ENCODE measurements at regions not wholly inside any gene's neighbourhood (a gene's known extent, or its start where the extent isn't known, plus 50 kb on each side); places are given as distances from the start of the nearest gene placed in this dataset.

DNA sequence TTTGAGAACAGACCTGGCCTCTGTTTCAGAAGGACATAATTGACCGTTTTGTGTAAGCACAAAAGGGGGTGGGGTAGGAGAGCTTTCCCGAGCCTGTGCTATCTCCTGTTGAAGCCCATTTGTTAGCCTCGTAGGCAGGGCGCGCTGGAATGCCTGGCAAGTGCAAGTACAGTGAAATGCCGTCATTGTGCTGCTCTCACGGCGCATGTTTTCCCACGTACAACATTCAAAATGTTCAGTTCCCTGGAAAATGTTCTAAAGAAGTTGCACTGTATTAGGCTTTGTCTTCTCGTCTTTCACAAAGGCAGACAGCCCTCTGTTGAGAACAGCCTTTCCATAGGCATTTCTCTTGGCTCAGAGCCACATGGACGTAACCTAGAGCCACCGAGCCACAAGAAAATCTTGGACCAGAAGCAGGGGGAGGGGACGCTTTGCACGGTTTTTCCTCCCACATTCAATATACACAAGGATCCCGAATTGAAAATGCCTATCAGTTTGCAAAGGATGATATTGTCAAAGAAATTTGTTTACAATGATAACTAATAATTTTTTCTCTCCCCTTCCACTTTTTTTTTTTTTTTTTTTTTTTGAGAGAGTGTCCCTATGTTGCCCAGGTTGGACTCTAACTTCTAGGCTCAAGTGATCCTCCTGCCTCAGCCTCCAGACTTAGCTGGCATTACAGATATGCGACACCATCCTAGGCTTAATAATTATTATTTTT, 54.6 kb upstream of the RAPGEF2 start:
- no peak overlapping the region for H3K4me3 Mint-ChIP-seq
- H3K9me3 Mint-ChIP-seq, result peaks cover 0 to 5% (median 0%) of the 10 kb centered on the region in 8 donors
- intact Hi-C loops (cut with micrococcal nuclease), result no loop called here
- H3K27me3 Mint-ChIP-seq, result peaks cover 0 to 11% of the 10 kb centered on the region in 2 donors
- POLR2A ChIA-PET (ENCODE audit: partially characterized antibody), result no interaction called here
- Histone ChIP-seq H3K27me3 (ENCODE audit: insufficient read depth, low read length) (no peaks in the 10 kb centered on the region), H3K9me3 (ENCODE audit: control insufficient read depth in 1 of 2, low read length in 2 of 2) (no peaks in the 10 kb centered on the region), H3K4me1 (ENCODE audit: insufficient read depth, low read length) (no peaks in the 10 kb centered on the region), H3K4me3 (ENCODE audit: low read length in 2 of 2) (no peak overlapping the region), H3K36me3 (ENCODE audit: insufficient read depth, low read length) (no peaks in the 10 kb centered on the region), H3K27ac (ENCODE audit: low read depth, low read length) (no peak overlapping the region)
- H3K36me3 Mint-ChIP-seq, result no peaks in the 10 kb centered on the region
- no peak overlapping the region for H3K27ac Mint-ChIP-seq
- DNase-seq, result no peak
- CTCF ChIA-PET (ENCODE audit: partially characterized antibody), result no interaction called here
- peaks cover 3 to 6% (median 5%) of the 10 kb centered on the region in 4 donors for H3K4me1 Mint-ChIP-seq

DNA sequence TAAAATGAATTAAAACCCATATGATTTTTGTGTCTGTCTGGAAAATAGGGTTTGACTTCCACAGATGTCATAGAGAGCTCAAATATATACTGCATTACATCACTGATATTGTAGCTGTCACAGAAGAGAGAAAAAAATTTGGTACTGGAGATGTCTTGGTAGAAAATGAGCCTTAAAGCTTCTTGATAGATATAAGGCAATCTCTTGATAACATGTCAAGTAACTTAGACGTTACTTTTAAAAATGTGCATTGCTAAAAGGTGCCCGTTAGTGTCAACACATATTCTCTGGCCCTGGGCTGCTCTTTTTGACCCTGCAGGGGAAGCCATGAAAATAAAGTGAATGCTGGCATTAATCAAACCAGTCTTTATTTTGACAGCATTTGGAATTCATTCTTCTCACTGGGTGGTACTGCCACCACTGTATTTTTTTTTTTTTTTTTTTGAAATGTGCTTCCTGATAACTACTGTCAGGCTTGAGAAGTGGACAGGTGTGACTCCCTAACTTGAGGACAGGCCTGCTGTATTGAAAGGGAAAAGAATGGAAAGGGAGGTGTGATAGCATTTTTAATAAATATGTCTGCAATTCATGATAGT, 53.0 kb upstream of the RAPGEF2 start:
- peaks cover 3 to 6% (median 5%) of the 10 kb centered on the region in 4 donors for H3K4me1 Mint-ChIP-seq
- no peak for DNase-seq
- peaks cover 0 to 4% (median 0%) of the 10 kb centered on the region in 8 donors for H3K9me3 Mint-ChIP-seq
- peaks cover 1 to 18% of the 10 kb centered on the region in 2 donors for H3K27me3 Mint-ChIP-seq
- no peaks in the 10 kb centered on the region for H3K4me1 ChIP-seq (ENCODE audit: insufficient read depth, low read length)
- ChIA-PET POLR2A (ENCODE audit: partially characterized antibody) (no interaction called here), CTCF (ENCODE audit: partially characterized antibody) (no interaction called here)
- H3K4me3 Mint-ChIP-seq, result no peak overlapping the region
- H3K27me3 ChIP-seq (ENCODE audit: insufficient read depth, low read length), result no peaks in the 10 kb centered on the region
- no peaks in the 10 kb centered on the region for H3K9me3 ChIP-seq (ENCODE audit: control insufficient read depth in 1 of 2, low read length in 2 of 2)
- H3K27ac ChIP-seq (ENCODE audit: low read depth, low read length), result no peak overlapping the region
- H3K4me3 ChIP-seq (ENCODE audit: low read length in 2 of 2), result no peak overlapping the region
- H3K36me3 Mint-ChIP-seq, result no peaks in the 10 kb centered on the region
- H3K27ac Mint-ChIP-seq, result no peak overlapping the region
- H3K36me3 ChIP-seq (ENCODE audit: insufficient read depth, low read length), result no peaks in the 10 kb centered on the region
- intact Hi-C loops (cut with micrococcal nuclease), result no loop called here

DNA sequence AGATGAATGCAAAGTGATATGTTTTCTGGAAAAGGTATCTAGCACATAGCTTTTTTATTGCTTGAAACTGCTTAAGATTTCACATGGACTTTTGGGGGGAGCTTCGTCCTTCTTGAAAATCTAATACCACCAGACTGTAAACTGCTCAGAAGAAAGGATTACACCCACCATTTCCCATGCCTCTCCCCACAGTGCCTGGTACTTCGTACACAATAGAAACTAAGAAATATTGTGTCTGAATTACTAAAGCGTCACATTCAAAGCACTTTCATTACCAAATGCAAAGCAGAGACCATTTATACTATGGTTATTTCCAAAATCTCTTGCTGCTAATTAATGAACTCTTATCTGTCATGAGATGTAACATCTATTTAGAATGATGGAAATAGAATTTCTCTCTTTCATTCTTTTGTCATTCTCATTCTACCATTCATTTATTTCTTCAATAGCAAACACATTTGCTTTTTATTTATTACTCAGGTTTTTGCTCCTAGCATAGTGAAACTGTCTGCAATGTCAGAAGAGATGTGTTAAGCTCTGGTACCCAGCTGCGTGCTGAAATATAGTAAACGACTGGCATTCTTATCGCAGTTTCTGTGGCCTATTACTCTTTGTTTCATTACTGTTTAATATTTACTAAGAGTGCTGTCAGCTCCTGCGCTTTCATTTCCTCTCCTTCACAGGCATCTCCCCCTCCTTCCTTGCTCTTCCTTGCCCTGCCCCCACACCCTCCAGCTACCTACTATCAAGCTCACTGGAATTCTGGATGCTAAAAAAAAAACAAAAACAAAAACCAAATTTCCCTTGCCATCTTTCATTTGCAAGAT, 51.4 kb upstream of the RAPGEF2 start:
- ChIA-PET CTCF (ENCODE audit: partially characterized antibody) (no interaction called here), POLR2A (ENCODE audit: partially characterized antibody) (no interaction called here)

DNA sequence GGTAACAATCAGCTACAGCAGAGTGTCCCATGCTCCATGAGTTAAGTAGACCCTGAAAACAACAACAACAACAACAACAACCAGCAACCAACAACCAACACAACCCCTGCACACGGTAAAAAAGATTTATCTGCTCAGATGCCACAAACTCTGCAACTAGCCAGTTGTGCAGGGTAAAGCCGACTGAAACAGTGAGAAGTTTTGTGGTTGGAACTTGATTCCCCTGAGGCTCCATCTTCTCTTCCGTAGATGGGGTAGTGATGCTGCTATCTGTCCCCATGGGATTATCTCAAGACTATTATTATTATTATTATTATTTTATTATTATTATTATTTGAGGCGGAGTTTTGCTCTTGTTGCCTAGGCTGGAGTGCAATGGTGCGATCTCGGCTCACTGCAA, 50.6 kb upstream of the RAPGEF2 start:
- H3K27me3 Mint-ChIP-seq, result peaks cover 1 to 18% of the 10 kb centered on the region in 2 donors
- Histone ChIP-seq H3K27me3 (ENCODE audit: insufficient read depth, low read length) (no peaks in the 10 kb centered on the region), H3K9me3 (ENCODE audit: control insufficient read depth in 1 of 2, low read length in 2 of 2) (no peaks in the 10 kb centered on the region), H3K4me3 (ENCODE audit: low read length in 2 of 2) (no peak overlapping the region), H3K27ac (ENCODE audit: low read depth, low read length) (no peak overlapping the region), H3K4me1 (ENCODE audit: insufficient read depth, low read length) (no peaks in the 10 kb centered on the region), H3K36me3 (ENCODE audit: insufficient read depth, low read length) (no peaks in the 10 kb centered on the region)
- H3K9me3 Mint-ChIP-seq, result peaks cover 0 to 6% (median 0%) of the 10 kb centered on the region in 8 donors
- H3K27ac Mint-ChIP-seq, result no peak overlapping the region
- H3K36me3 Mint-ChIP-seq, result no peaks in the 10 kb centered on the region
- CTCF ChIA-PET (ENCODE audit: partially characterized antibody), result no interaction called here
- no peak overlapping the region for H3K4me3 Mint-ChIP-seq
- no peak for DNase-seq
- H3K4me1 Mint-ChIP-seq, result peaks cover 3 to 6% (median 5%) of the 10 kb centered on the region in 4 donors
- intact Hi-C loops (cut with micrococcal nuclease), result no loop called here
- POLR2A ChIA-PET (ENCODE audit: partially characterized antibody), result no interaction called here

More for the DNA sequence above, 51.4 kb upstream of the RAPGEF2 start:
- no peaks in the 10 kb centered on the region for H3K27me3 ChIP-seq (ENCODE audit: insufficient read depth, low read length)
- H3K9me3 ChIP-seq (ENCODE audit: control insufficient read depth in 1 of 2, low read length in 2 of 2), result no peaks in the 10 kb centered on the region
- intact Hi-C loops (cut with micrococcal nuclease), result no loop called here
- peaks cover 1 to 18% of the 10 kb centered on the region in 2 donors for H3K27me3 Mint-ChIP-seq
- no peak overlapping the region for H3K27ac Mint-ChIP-seq
- peaks cover 3 to 6% (median 5%) of the 10 kb centered on the region in 4 donors for H3K4me1 Mint-ChIP-seq
- no peaks in the 10 kb centered on the region for H3K4me1 ChIP-seq (ENCODE audit: insufficient read depth, low read length)
- H3K36me3 Mint-ChIP-seq, result no peaks in the 10 kb centered on the region
- no peaks in the 10 kb centered on the region for H3K36me3 ChIP-seq (ENCODE audit: insufficient read depth, low read length)
- no peak for DNase-seq
- H3K4me3 Mint-ChIP-seq, result no peak overlapping the region
- H3K27ac ChIP-seq (ENCODE audit: low read depth, low read length), result no peak overlapping the region
- no peak overlapping the region for H3K4me3 ChIP-seq (ENCODE audit: low read length in 2 of 2)
- H3K9me3 Mint-ChIP-seq, result peaks cover 0 to 5% (median 0%) of the 10 kb centered on the region in 8 donors
